GM21526 (cell line): ENCODE measurements at regions not wholly inside any gene's neighbourhood (a gene's known extent, or its start where the extent isn't known, plus 50 kb on each side); places are given as distances from the start of the nearest gene placed in this dataset.
"Not testable (repeated sequence)": the region's sequence is repeated elsewhere in the genome, so short reads cannot be mapped to it uniquely, and the experiment has no call there.

Experiments used
- ATAC-seq: cut with Tn5 transposase; IDR thresholded peaks from one replicate; pipeline ENCODE4 v1.9.1; 2021; ENCODE audit warnings: moderate library complexity; ENCODE audit not compliant: unreplicated experiment, low FRiP score

GRCh38 chr11:23318670-23319069, 458.4 kb upstream of the CCDC179 start:
- ATAC-seq: no peak

GRCh38 chr11:23320131-23320530, 459.9 kb upstream of the CCDC179 start:
- ATAC-seq: no peak

GRCh38 chr11:23335586-23335985, 475.3 kb upstream of the CCDC179 start:
- not testable (repeated sequence) for ATAC-seq

GRCh38 chr11:23336961-23337360, 476.7 kb upstream of the CCDC179 start:
- no peak for ATAC-seq

- no peak for ATAC-seq
Observed at GRCh38 chr11:23353611-23354010, 493.3 kb upstream of the CCDC179 start.

GRCh38 chr11:23359297-23359696, 499.0 kb upstream of the CCDC179 start:
- ATAC-seq: no peak

- no peak for ATAC-seq
Observed at GRCh38 chr11:23364076-23364475, 503.8 kb upstream of the CCDC179 start.

GRCh38 chr11:23370580-23371275, 510.5 kb upstream of the CCDC179 start:
- ATAC-seq: no peak

GRCh38 chr11:23377909-23378308, 517.6 kb upstream of the CCDC179 start:
- no peak for ATAC-seq

GRCh38 chr11:23391031-23391430, 530.8 kb upstream of the CCDC179 start:
- ATAC-seq: no peak

- no peak for ATAC-seq
Observed at GRCh38 chr11:23398052-23398451, 537.8 kb upstream of the CCDC179 start.

GRCh38 chr11:23399995-23400394, 539.7 kb upstream of the CCDC179 start:
- no peak for ATAC-seq

GRCh38 chr11:23403210-23404185, 543.2 kb upstream of the CCDC179 start:
- no peak for ATAC-seq

GRCh38 chr11:23404225-23405160, 544.2 kb upstream of the CCDC179 start:
- no peak for ATAC-seq

GRCh38 chr11:23405350-23405937, 545.2 kb upstream of the CCDC179 start:
- ATAC-seq: no peak

GRCh38 chr11:23406131-23406819, 546.0 kb upstream of the CCDC179 start:
- no peak for ATAC-seq

- no peak for ATAC-seq
Observed at GRCh38 chr11:23413057-23413456, 552.8 kb upstream of the CCDC179 start.

- no peak for ATAC-seq
Observed at GRCh38 chr11:23423104-23423503, 562.8 kb upstream of the CCDC179 start.

GRCh38 chr11:23423656-23424055, 563.4 kb upstream of the CCDC179 start:
- ATAC-seq: no peak

GRCh38 chr11:23425381-23425780, 565.1 kb upstream of the CCDC179 start:
- ATAC-seq: no peak
